Activated T-helper 9 cell treated with anti-CD3 and anti-CD28 coated beads, Interleukin-2, amount 50 U/mL, for 16 hours (primary cell): ENCODE measurements at regions not wholly inside any gene's neighbourhood (a gene's known extent, or its start where the extent isn't known, plus 50 kb on each side); places are given as distances from the start of the nearest gene placed in this dataset.

Experiments used
- DNase-seq: peaks from one replicate; pipeline ENCODE4 v3.0.0-alpha.2; 2020; ENCODE audit warnings: low read depth

DNA sequence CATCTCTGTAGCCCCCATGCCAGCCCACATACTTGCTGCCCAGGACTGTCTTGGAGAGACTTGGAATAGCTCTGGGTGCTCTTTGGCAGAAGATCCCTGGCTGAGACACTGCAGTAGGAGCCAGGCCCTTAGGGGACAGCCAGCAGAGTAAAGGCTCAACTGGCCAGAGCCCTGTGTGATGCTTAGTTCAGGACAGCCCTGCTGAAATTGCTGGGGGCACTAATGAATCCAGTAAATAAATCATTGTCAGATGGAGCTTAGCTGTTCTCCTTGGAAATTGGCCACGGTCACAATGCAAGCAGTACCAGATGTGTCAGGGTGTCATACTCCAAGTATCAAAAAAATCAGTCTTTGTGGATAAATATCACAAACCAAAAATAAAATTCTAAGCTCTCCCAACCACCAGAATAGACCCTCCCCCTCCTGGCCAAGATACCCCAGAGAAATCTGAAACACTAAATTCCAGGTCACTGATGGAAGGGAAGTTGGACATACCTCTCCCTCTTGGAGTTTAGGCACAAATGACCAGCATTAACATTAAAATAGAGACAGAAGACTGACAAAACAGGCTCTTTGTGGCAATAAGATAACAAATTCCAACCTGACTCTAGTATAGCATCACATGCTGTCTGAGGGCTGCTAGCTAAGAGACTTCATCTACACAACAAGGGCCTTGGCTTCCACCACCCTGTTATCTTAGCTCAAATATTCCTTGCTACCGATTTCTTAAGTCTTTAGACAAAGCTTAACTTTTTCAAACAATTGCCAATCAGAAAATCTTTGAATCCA is 83.2 kb upstream of the DNAH14 start:
- DNase-seq, result no peak

DNA sequence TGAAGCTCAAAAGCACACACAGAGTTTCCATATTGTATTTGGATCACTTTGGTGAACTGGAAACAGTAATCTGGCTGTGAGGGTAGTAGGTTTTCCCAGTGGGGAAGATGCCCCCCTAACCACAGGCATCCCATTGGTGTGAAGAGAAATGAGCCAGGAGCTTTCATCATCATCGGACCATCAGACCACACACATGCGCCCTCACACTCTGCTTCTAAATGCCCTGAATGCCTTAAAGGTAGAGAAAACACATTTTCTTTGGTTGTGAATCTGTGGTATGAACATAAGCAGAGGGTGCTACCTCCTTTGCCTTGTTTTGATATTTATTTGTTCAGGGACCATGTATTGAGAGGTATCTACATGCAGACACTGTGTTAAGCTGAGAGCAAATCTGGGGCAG is 79.0 kb upstream of the DNAH14 start:
- DNase-seq, result no peak

DNA sequence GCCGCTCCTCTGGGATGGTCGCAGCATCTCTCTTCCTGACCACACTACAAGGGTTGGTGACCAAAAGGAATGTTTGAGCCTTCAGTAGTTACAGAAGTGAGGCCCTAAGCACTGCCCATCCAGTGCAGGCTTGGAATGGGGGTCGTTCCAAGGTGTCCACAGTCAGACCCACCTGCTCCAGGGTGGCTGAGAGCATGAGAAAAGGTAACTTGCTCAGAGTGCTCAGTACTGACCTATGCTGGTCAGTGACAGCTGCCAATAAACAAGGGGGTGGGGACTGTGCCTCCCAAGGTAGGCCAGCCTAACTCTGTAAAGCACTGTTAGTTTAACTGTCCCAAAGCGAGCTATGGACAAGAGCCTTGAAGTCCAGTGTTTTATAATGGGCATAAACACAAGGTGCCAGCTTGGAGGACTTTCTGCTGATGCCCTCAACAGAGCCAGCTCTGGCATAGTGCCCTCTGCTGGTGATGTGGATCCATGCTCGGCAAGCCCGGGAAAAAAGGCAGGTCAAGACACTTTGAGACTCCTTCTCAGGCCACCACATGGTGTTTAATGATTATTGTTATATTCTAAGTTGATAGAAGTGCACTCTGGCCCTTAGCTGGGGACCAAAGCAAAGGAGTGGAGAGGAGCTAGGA is 78.1 kb upstream of the DNAH14 start:
- peak; percentile 19 for DNase-seq

DNA sequence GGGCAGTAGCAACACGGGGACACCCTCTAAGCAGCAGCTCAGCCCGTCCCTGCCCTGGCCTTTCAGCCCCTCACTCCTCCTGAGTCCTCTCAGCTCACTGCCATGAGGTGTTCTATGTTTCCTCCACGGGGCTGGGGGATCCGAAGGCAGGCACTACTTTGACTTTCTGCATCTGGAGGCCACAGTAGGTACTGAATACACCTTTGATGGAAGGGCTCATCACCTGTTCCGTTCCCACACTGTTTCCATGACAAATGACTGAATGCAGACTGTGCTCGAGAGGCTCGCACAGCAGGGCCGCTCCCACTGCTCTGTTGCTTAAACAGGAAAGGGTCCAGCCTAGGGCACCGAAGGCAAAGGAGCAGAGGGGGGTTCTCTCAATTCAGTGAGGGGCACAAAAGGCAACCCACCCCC is 77.6 kb upstream of the DNAH14 start:
- no peak for DNase-seq

DNA sequence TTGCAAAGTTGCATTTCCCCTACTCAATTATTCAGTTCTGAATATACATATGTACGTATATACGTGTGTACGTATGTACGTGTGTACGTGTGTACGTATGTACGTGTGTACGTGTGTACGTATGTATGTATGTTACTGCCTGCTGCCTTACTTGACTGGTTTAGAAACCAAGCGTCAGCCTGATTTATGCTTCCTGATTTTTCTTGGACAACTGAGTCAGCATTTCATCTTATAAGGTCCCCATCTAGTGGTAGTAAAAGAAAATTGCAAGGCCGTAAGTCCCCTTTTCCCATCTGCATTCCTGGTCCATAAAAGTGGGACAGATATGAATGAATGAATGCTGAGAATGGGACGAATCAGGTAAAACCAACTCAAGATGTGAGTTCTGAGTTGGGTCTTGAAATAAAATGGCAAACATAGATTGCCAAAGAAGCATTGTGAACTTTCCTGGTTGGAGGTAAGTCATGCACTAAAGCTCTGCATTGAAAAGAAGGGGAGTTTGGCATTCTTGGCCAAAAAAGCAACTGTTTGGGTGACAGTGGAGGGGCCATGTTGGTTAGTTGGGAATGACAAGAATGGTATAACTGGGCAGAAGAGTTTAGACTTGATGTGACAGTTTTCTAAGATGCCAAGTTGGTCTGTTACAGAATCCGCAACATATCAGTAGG is 76.4 kb upstream of the DNAH14 start:
- DNase-seq, result no peak

DNA sequence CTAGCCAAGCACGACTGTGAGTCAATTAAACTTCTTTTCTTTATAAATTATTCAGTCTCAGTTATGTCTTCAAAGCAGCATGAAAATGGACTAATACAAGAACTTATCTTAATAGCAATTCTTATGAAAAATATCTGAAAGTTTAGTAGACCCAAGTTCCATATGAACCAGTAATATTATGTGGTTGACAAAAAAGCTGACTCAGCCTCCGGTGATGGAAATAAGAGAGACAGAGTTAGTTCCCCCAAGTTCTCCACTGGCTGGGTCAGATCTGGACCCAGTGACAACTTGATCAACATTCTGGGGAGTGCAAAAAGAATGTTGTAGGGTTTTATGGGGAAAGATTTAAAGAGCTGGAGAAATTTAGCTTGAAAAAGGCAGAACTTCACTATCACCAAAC is 72.5 kb upstream of the DNAH14 start:
- no peak for DNase-seq

DNA sequence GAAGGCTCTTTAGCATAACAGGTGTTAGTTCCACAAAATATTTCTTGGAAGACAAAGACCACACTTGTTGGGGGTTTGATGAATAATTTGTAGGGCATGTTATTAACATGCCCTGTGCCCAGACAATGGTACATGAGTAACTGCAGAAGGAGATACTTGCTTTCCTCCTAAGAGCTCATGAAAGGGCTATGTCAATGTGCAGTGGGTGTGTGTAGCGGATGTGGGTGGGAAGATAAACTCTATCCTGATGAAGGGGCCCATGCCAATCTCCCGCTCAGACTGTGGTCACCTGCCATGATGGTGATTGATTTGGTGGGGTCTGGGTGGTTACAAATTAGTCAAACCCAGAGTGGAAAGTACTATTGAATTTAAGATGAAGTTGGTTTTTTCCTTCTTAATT is 69.8 kb upstream of the DNAH14 start:
- no peak for DNase-seq

DNA sequence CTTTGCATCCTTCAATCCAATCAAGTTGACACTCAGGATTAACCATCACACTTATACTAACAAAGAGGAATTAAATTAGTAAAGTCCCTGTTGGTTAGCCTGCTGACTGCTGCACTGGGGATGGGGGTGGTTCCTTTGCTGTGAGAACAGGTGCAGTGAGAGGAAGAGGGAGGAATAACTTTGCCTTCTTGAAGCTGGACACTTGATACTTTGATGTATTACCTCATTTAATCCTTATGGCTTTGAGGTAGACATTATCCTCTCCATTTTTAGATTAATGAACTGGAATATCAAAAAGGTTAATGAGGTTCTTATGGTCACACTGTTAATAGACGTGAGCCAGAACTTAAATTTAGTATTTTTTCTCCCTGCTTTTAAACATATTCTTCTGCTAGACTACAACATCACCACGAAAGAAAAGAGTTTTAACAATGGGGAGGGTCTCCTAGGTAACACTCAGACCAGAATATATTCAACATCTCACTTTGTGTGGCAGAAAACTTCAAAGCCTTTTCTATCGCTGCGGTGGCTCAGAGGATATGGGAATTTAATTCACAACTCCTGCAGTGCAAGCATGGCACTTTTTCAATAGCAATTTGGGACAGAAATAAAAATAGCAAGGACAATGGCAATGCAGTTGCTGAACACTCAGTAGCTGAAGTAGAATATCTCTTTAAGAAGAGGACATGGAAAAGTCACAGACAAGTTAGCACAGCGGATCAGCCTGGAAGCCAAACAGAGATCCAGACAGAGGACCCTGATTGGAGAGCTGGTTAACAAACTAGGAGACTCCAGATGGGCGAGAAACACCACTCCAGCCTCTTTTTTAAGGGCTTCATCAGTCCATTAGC is 68.8 kb upstream of the DNAH14 start:
- DNase-seq, result no peak

DNA sequence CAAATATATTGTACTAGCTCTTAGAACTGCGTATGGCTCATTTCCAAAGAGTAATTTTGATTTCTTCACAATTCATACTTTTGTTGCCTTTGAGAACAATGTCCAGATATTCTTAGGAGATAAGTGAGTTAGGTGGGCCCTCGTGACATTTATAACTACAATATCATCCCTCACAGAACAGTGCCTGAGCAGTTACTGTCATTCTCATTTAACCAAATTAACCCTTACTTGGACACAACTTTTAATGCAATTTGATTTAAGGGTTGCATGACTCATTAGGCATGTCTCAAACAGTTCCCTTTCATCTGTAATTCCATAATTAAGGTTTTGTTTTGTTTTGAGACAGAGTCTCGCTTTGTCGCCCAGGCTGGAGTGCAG is 68.1 kb upstream of the DNAH14 start:
- DNase-seq, result no peak

DNA sequence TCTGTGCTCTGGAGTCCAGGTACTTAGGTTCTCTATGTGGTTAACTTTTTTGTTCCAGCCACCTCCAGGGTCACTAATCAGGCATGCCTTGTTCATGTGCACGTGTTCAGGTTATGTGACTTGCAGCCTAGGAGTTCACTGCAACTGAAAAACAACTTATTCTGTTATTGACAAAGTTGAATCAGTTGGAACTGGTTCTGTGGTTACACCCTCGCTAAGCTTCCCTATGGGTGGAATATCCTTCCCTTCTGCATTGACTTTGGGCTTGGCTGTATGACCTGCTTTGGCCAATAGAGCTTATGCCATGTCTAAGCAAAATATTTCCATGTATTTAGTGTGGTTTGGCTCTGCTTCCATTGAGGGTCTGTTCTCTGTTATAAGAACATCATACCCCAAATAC is 66.0 kb upstream of the DNAH14 start:
- no peak for DNase-seq

DNA sequence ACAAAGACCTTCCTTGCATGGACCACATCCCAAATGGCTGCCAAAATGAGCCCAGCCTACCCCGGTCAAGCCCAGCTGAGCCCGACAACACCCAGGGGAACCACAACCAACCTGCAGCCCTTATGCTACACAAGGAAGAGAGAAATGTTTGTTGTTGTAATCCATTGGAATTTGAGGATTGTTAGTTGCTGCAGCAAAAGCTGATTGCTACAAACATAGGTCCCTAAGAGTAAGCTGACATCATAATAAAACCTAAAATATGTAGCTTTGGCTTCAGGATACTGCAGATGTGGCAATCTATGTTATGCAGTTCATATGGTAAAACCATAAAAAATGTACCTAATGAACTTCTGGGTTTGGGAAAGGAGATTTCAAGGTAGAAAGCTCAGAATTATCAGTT is 65.5 kb upstream of the DNAH14 start:
- DNase-seq, result no peak

DNA sequence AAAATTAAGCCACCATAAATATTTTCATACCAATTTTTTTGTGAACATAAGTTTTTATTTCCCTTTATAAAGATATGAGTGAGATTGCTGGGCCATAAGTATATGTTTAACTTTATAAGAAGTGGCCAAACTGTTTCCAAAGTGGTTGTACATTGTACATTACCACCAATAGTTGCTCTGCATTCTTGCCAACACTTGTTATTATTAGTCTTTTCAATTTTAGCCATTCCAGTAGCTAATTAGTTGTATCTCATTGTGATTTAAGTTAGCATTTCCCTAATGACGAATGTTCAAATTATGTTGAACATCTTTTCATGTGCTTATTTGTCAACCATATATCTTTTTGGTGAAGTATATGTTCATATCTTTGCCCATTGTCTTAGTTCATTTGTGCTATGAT is 64.0 kb upstream of the DNAH14 start:
- no peak for DNase-seq

DNA sequence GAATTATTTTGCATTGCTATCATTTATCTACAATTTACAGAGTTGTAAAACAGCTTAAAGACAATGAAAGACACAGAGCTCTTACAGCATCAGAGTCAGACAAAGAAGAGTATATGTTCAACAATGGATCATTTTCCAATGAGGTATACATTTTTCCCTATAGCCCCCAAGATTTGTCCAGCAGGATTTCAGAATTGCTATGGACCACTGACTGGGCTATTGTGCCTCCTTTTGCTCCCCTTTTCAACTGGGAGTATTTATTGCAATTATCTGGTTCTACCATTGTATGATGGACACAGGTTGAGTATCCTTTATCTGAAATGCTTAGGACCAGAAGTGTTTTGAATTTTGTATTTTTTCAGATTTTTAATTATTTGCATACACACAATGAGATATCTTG is 62.5 kb upstream of the DNAH14 start:
- no peak for DNase-seq

DNA sequence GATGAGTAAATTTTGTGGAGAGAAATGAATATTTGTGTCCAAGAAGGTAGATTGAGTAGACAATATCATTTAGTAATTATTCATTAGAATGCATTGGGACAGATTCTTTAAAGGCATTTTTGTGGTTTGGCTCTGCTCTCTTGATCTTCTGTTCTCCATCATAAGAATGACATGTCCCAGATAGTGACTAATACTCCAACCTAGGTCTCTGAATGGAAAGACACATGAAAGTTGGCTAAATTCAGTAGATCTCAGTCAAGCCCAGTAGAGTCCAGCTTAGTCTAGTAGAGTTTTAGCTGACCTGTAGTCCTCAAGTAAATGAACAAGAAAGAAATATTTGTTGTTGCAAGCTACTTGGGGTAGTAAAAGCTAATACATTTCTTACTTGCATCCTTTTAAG is 61.8 kb upstream of the DNAH14 start:
- no peak for DNase-seq

DNA sequence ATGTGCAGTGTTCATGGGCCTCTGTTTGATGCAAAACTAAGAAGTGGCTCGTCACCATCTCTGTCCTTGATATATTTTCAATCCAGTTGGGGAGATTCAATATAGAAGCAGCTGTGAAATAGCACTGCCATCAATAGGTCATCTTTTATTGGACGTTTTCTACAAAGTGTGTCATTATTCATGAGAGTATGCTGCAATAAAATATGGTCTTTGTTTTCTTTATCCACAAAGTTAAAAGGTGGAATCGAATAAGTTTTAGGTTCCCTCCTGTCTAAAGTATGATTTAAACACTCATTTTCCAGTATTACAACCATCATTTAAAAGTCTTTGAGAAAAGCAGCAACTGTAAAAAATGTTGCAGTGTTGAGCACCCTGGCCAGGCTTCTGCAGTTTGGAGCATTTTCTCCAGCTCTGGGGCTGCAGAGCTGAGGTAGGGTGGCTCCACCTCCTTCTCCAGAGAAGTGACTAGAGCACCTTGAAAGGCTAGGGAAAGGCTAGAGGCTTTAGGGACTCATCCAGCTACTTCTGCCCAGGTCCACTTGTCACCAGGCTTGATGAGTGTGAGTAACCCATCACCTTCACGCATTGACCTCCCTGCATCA is 56.5 kb upstream of the DNAH14 start:
- no peak for DNase-seq

DNA sequence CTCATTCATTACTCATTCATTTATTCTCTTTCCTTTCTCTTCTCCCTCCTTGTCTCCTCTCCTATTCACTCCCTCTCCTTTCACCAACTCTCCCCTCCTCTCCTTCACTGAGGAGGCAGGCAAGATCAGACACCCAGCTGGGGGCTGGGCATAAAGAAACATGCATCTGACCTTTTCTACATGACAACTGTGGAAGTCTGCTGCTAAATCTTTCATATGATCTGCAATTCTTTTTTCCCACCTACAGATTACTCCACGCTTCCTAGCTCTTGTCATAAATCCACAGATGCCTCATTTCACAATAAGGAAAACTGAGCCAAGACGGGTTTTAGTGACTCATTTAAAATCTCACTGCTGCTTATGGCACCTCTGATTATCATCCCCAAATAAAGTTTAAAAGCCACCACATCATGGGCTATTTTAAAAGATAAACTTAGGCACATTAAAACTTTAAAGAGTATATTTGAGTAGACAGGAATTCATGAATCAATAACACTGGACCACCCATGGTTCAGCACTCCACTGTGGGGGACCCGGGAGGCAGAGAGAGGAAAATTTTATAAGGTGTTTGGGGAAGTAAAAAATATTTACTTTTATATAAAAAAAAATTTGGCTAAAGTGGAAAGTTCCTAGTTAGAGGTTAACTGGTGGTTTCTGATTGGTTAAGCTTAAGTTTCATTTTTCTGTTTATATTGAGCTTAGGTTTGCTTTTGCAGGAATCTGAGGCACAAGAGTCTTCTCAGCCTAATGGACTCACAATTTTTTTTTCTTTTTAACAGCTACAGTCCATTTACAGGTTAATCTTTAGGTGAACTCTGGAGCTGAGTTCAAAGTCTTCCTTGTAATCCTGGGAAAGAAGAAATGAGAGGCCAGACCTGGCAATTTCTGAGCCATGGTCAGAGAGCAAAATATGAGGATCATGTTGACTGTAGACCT is 55.8 kb upstream of the DNAH14 start:
- DNase-seq, result no peak

DNA sequence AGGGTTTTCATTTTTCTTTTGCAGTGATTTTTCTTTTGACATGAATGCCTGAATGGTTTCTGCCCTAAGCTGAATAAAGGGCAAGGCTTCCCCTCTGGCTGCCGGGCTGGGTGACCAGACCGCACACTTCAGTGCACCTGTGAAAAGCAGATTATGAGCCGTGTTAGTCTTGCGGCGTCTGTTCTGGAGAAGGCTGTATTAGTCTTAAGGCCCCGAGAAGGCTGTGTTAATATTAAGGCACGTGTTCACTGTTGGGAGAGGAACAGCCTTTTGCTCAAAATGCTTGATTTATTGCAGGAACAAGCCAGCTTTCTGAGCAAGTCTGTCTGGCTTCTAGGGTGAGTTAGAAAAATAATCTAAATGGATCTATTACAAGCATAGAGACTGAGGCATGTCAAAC is 54.7 kb upstream of the DNAH14 start:
- no peak for DNase-seq

DNA sequence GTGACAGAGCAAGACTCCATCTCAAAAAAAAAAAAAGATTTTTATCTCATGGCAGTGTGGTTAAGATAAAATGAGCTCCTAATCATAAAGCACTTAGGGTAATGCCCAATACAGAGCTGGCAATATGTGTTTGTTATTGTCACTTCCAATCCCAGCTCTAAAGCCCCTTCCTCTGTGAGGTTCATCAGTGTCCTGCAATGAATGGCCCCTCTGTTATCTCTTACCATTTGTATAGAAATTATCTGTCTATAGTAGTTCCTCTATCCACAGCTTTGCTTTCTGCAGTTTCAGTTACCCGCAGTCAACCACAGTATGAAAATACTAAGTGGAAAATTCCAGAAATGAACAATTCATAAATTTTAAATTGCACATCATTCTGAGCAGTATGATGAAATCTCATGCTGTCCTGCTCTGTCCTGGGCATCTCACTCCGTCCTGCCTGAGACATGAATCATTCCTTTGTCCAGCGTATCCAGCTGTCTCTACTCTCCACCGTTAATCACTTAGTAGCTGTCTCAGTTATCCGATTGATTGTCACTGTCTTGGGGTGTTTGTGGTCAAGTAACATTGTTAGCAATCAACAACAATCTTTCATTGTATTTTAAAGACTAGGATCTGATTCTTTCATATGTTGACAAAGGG is 50.2 kb upstream of the DNAH14 start:
- no peak for DNase-seq
